Adrenal gland (tissue), 5 donors: ENCODE measurements at regions not wholly inside any gene's neighbourhood (a gene's known extent, or its start where the extent isn't known, plus 50 kb on each side); places are given as distances from the start of the nearest gene placed in this dataset.
"Not testable (repeated sequence)": the region's sequence is repeated elsewhere in the genome, so short reads cannot be mapped to it uniquely, and the experiment has no call there.

Experiments used
- CTCF ChIP-seq, 6 experiments: fragments of 450-650 bp in 4 of 6; fragments of 200-600 bp in 2 of 6; sonication (generic) in 1 of 6; IDR thresholded peaks; 1 replicate in 5 of 6; 2 replicates in 1 of 6; pipeline versions ENCODE4 v1.5.1 to v1.8.0; 2016 to 2021; ENCODE audit warnings: antibody characterized with exemption in 6 of 6, mild to moderate bottlenecking in 2 of 6, moderate library complexity in 1 of 6
- POLR2A ChIP-seq, 2 donors: fragments of 450-650 bp; IDR thresholded peaks; one replicate each; pipeline ENCODE4 v1.6.1; 2017; ENCODE audit warnings: antibody characterized with exemption in 2 of 2, mild to moderate bottlenecking in 2 of 2, moderate library complexity in 1 of 2
- donor health status: DM: no; HTN: no; CAD: no.

GRCh38 chr9:97099540-97099939 is 60.6 kb upstream of the CTSV start:
- not testable (repeated sequence) for TF ChIP-seq CTCF, POLR2A (IDR thresholded peaks at IDR 0.05)
